GM12891 (cell line): ENCODE measurements at regions not wholly inside any gene's neighbourhood (a gene's known extent, or its start where the extent isn't known, plus 50 kb on each side); places are given as distances from the start of the nearest gene placed in this dataset.

Experiments
- PAX5 ChIP-seq: IDR thresholded peaks from 2 replicates; pipeline ENCODE4 v1.6.1; 2011; ENCODE audit warnings: low read length, moderate library complexity, mild to moderate bottlenecking; ENCODE audit not compliant: insufficient read depth, severe bottlenecking
- POLR2A ChIP-seq: IDR thresholded peaks from 2 replicates; pipeline ENCODE4 v1.6.1; 2011; ENCODE audit warnings: low read depth, low read length, control low read depth
- POLR2AphosphoS5 ChIP-seq: IDR thresholded peaks from 2 replicates; pipeline ENCODE4 v1.6.1; 2011; ENCODE audit warnings: low read depth, low read length, control low read depth
- POU2F2 ChIP-seq: IDR thresholded peaks from 2 replicates; pipeline ENCODE4 v1.6.1; 2011; ENCODE audit warnings: low read depth, mild to moderate bottlenecking, control low read depth, low read length, moderate library complexity
- SPI1 ChIP-seq: IDR thresholded peaks from 2 replicates; pipeline ENCODE4 v1.6.1; 2011; ENCODE audit warnings: low read depth, low read length, control low read depth
- TAF1 ChIP-seq: IDR thresholded peaks from 2 replicates; pipeline ENCODE4 v1.6.1; 2011; ENCODE audit warnings: low read depth, low read length, control low read depth

- TF ChIP-seq POLR2A (no peak), POU2F2 (no peak), TAF1 (no peak), SPI1 (no peak), POLR2AphosphoS5 (no peak), PAX5 (no peak)
Observed at GRCh38 chr2:16348821-16349515, 316.7 kb downstream of the CYRIA start.
